Cardiac muscle cell (in vitro differentiated cells and primary cell): ENCODE measurements at regions not wholly inside any gene's neighbourhood (a gene's known extent, or its start where the extent isn't known, plus 50 kb on each side); places are given as distances from the start of the nearest gene placed in this dataset.

Source experiments
- DNase-seq, 2 donors: peaks; one replicate each; pipeline versions ENCODE4 v3.0.0 to v3.0.0-alpha.2; 2010 to 2017; ENCODE audit warnings: low read depth in 1 of 2, low spot score in 1 of 2
- H3K27ac ChIP-seq: fragments of 200-600 bp; sonication (generic); 2 replicates; pipeline ENCODE4 v1.5.1; 2016
- H3K27me3 ChIP-seq: fragments of 200-600 bp; sonication (generic); 2 replicates; pipeline ENCODE4 v1.6.0; 2016; ENCODE audit warnings: control low read depth
- H3K36me3 ChIP-seq: fragments of 200-600 bp; sonication (generic); 2 replicates; pipeline ENCODE4 v1.5.1; 2016; ENCODE audit warnings: control low read depth
- H3K4me1 ChIP-seq: fragments of 200-600 bp; sonication (generic); 2 replicates; pipeline ENCODE4 v1.8.1; 2017; ENCODE audit warnings: low read depth, mild to moderate bottlenecking, mixed run types
- H3K4me3 ChIP-seq: fragments of 200-600 bp; sonication (generic); 2 replicates; pipeline ENCODE4 v1.5.1; 2016; ENCODE audit warnings: mild to moderate bottlenecking
- H3K9me3 ChIP-seq: fragments of 200-600 bp; sonication (generic); 2 replicates; pipeline ENCODE4 v1.5.1; 2017; ENCODE audit warnings: low read depth, mild to moderate bottlenecking, control low read depth
- TF ChIP-seq, protein P1 (sequence below): IDR thresholded peaks from 2 replicates; pipeline ENCODE4 v1.5.1; 2012; ENCODE audit warnings: low read depth, mild to moderate bottlenecking, low read length

GRCh38 chr1:239155466-239156091, 230.8 kb upstream of the CHRM3 start:
- TF ChIP-seq, protein P1, sequence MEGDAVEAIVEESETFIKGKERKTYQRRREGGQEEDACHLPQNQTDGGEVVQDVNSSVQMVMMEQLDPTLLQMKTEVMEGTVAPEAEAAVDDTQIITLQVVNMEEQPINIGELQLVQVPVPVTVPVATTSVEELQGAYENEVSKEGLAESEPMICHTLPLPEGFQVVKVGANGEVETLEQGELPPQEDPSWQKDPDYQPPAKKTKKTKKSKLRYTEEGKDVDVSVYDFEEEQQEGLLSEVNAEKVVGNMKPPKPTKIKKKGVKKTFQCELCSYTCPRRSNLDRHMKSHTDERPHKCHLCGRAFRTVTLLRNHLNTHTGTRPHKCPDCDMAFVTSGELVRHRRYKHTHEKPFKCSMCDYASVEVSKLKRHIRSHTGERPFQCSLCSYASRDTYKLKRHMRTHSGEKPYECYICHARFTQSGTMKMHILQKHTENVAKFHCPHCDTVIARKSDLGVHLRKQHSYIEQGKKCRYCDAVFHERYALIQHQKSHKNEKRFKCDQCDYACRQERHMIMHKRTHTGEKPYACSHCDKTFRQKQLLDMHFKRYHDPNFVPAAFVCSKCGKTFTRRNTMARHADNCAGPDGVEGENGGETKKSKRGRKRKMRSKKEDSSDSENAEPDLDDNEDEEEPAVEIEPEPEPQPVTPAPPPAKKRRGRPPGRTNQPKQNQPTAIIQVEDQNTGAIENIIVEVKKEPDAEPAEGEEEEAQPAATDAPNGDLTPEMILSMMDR: no peak
- DNase-seq: no peak
- Histone ChIP-seq H3K9me3 (no peaks in the 10 kb centered on the region), H3K27me3 (no peaks in the 10 kb centered on the region), H3K4me3 (no peak overlapping the region), H3K27ac (no peak overlapping the region), H3K36me3 (no peaks in the 10 kb centered on the region), H3K4me1 (no peaks in the 10 kb centered on the region)

DNA sequence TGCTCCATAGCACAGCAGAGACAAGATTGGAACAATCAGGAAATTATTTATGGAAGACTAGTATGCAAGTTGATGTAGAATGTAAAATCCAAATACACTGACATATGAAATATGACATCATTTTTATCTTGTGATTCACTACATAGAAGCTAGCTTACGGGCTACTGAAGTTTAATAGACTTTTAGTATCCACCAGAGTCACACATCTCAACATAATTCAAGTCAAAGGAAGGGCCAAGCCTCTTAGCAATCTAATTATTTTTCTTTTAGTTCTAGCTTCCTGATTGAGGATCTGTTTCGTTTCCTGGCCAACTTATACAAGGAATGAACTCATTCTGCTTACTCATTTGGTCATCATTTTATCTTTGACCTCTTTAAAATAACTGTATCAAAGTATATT, 234.4 kb upstream of the CHRM3 start:
- Histone ChIP-seq H3K4me3 (no peak overlapping the region), H3K36me3 (no peaks in the 10 kb centered on the region), H3K27me3 (no peaks in the 10 kb centered on the region), H3K9me3 (no peaks in the 10 kb centered on the region), H3K27ac (no peak overlapping the region), H3K4me1 (no peaks in the 10 kb centered on the region)
- TF ChIP-seq, protein P1: no peak
- no peak for DNase-seq

DNA sequence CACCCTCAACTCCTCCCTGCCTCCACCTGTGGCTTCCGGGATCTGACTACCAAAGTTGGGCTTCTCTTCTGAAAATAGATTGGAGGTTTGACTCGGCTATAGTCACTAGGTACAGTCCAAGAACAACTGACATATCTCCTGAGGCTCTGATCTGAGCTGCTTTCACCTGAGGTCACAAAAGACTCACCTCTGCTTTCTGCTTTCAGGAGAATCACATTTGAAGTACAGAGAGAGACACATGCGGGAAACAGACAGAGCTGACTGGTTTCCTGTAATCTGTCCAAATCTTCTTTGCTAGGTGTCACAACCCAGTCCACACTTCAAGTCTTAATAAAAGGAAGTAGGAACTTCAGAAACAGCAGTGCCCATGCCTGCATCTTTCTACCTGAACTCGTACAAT, 245.4 kb upstream of the CHRM3 start:
- Histone ChIP-seq H3K9me3 (no peaks in the 10 kb centered on the region), H3K4me1 (no peaks in the 10 kb centered on the region), H3K27ac (no peak overlapping the region), H3K27me3 (no peaks in the 10 kb centered on the region), H3K36me3 (no peaks in the 10 kb centered on the region), H3K4me3 (no peak overlapping the region)
- TF ChIP-seq, protein P1: no peak
- DNase-seq: no peak

DNA sequence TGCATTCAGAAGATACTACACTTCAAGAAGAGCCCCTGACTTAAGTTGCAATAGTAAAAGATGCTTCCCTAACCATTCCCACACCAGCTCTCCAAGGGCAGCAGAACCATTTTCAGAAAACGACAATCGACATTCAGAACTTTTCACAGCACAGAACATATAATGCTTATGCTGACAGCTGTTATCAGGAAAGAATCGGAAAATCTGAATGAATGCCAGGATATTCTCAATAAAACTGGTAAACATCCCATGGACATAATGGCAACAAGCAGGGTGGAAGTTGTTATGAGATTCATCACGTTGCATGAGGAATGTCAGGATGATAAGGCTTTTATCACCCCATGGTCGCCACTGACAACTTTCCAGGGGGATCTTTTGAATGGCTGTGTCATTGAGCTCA, 246.6 kb upstream of the CHRM3 start:
- no peak overlapping the region for H3K27ac ChIP-seq
- TF ChIP-seq, protein P1: no peak

DNA sequence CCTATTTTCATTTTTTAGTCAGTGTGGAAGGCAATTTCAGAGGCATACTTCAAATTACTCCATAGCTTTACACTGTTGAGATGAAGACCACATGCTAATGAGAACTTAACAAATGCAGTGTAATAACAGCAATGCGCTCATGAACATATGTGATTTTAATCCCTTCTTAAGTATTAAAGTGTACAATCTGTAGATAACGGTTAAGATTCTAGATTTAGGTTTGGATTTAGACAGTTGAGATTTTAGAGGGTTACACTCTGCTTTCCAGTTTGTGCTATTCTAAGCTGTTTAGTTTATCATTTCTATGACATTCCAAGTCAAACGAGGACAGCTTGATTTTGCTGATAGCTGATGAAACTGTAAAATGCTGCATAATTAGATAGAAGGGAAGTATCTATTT, 257.8 kb upstream of the CHRM3 start:
- H3K4me1 ChIP-seq: no peaks in the 10 kb centered on the region
- TF ChIP-seq, protein P1: no peak
- DNase-seq: no peak
- H3K36me3 ChIP-seq: no peaks in the 10 kb centered on the region
- H3K27ac ChIP-seq: no peak overlapping the region
- no peaks in the 10 kb centered on the region for H3K9me3 ChIP-seq
- no peaks in the 10 kb centered on the region for H3K27me3 ChIP-seq
- H3K4me3 ChIP-seq: no peak overlapping the region

More for the DNA sequence above, 246.6 kb upstream of the CHRM3 start:
- Histone ChIP-seq H3K4me1 (no peaks in the 10 kb centered on the region), H3K27me3 (no peaks in the 10 kb centered on the region), H3K36me3 (no peaks in the 10 kb centered on the region), H3K9me3 (no peaks in the 10 kb centered on the region), H3K4me3 (no peak overlapping the region)
- no peak for DNase-seq
